DMS 273 treated with DMSO at 0.1 percent for 48 hours (cell line): ENCODE measurements at regions not wholly inside any gene's neighbourhood (a gene's known extent, or its start where the extent isn't known, plus 50 kb on each side); places are given as distances from the start of the nearest gene placed in this dataset.

Experiments used
- DNase-seq: peaks from one replicate; lab custom pipeline; 2025; lab: John Stamatoyannopoulos, UW

- no peak for DNase-seq
Measured at GRCh38 chr12:46131732-46132469, 136.9 kb downstream of the SLC38A1 start.

- no peak for DNase-seq
Measured at GRCh38 chr12:46127656-46128055, 137.3 kb upstream of the SCAF11 start.

GRCh38 chr12:46126050-46126727, 135.8 kb upstream of the SCAF11 start:
- no peak for DNase-seq

GRCh38 chr12:46124848-46125619, 134.7 kb upstream of the SCAF11 start:
- no peak for DNase-seq

GRCh38 chr12:46124132-46124847, 133.9 kb upstream of the SCAF11 start:
- DNase-seq = no peak

- DNase-seq = no peak
Measured at GRCh38 chr12:46112364-46112763, 122.0 kb upstream of the SCAF11 start.

GRCh38 chr12:46111715-46112114, 121.3 kb upstream of the SCAF11 start:
- DNase-seq = no peak

- DNase-seq = no peak
Measured at GRCh38 chr12:46110928-46111699, 120.7 kb upstream of the SCAF11 start.

GRCh38 chr12:46110223-46110611, 119.8 kb upstream of the SCAF11 start:
- no peak for DNase-seq

- no peak for DNase-seq
Measured at GRCh38 chr12:46109343-46110222, 119.2 kb upstream of the SCAF11 start.

GRCh38 chr12:46108721-46109120, 118.3 kb upstream of the SCAF11 start:
- DNase-seq = no peak

GRCh38 chr12:46107591-46107990, 117.2 kb upstream of the SCAF11 start:
- no peak for DNase-seq

GRCh38 chr12:46105735-46106134, 115.4 kb upstream of the SCAF11 start:
- DNase-seq = no peak

- no peak for DNase-seq
Measured at GRCh38 chr12:46103559-46104383, 113.4 kb upstream of the SCAF11 start.

GRCh38 chr12:46101485-46101869, 111.1 kb upstream of the SCAF11 start:
- no peak for DNase-seq

- no peak for DNase-seq
Measured at GRCh38 chr12:46100551-46101484, 110.4 kb upstream of the SCAF11 start.

GRCh38 chr12:46089414-46090162, 99.2 kb upstream of the SCAF11 start:
- DNase-seq = no peak
